Globus pallidus (tissue), 1 donor: ENCODE measurements at regions not wholly inside any gene's neighbourhood (a gene's known extent, or its start where the extent isn't known, plus 50 kb on each side); places are given as distances from the start of the nearest gene placed in this dataset.
"Not testable (repeated sequence)": the region's sequence is repeated elsewhere in the genome, so short reads cannot be mapped to it uniquely, and the experiment has no call there.

ENCODE experiments used
- DNase-seq: peaks from one replicate; pipeline ENCODE4 v3.0.0-alpha.2; 2015; ENCODE audit warnings: low spot score

- no peak for DNase-seq
These were observed 58.1 kb downstream of the TUBA3C start for GRCh38 chr13:19123502-19123901.

GRCh38 chr13:19117913-19118739 is 63.5 kb downstream of the TUBA3C start:
- no peak for DNase-seq

- DNase-seq, result not testable (repeated sequence)
These were observed 72.4 kb downstream of the TUBA3C start for GRCh38 chr13:19109225-19109624.

GRCh38 chr13:19103140-19103539 is 78.5 kb downstream of the TUBA3C start:
- DNase-seq, result no peak

- no peak for DNase-seq
These were observed 88.3 kb downstream of the TUBA3C start for GRCh38 chr13:19093369-19093768.

- DNase-seq, result no peak
These were observed 91.1 kb downstream of the TUBA3C start for GRCh38 chr13:19090495-19090894.

GRCh38 chr13:19089315-19089714 is 92.3 kb downstream of the TUBA3C start:
- DNase-seq, result no peak

- DNase-seq, result no peak
These were observed 93.2 kb downstream of the TUBA3C start for GRCh38 chr13:19088416-19088815.

- DNase-seq, result no peak
These were observed 95.7 kb downstream of the TUBA3C start for GRCh38 chr13:19085876-19086275.

- no peak for DNase-seq
These were observed 96.4 kb downstream of the TUBA3C start for GRCh38 chr13:19085258-19085657.

GRCh38 chr13:19083340-19083739 is 98.3 kb downstream of the TUBA3C start:
- no peak for DNase-seq

- no peak for DNase-seq
These were observed 106.2 kb downstream of the TUBA3C start for GRCh38 chr13:19075418-19075817.

GRCh38 chr13:19074519-19074918 is 107.1 kb downstream of the TUBA3C start:
- no peak for DNase-seq

GRCh38 chr13:19074106-19074505 is 107.5 kb downstream of the TUBA3C start:
- DNase-seq, result not testable (repeated sequence)

GRCh38 chr13:19072956-19073706 is 108.5 kb downstream of the TUBA3C start:
- DNase-seq, result not testable (repeated sequence)

- no peak for DNase-seq
These were observed 109.1 kb downstream of the TUBA3C start for GRCh38 chr13:19072543-19072942.

GRCh38 chr13:19071161-19071936 is 110.3 kb downstream of the TUBA3C start:
- no peak for DNase-seq

GRCh38 chr13:19070398-19070735 is 111.3 kb downstream of the TUBA3C start:
- no peak for DNase-seq

- DNase-seq, result no peak
These were observed 111.8 kb downstream of the TUBA3C start for GRCh38 chr13:19069684-19070397.

- no peak for DNase-seq
These were observed 112.9 kb downstream of the TUBA3C start for GRCh38 chr13:19068691-19069090.

- DNase-seq, result no peak
These were observed 113.9 kb downstream of the TUBA3C start for GRCh38 chr13:19067767-19068166.

GRCh38 chr13:19062801-19063200 is 118.8 kb downstream of the TUBA3C start:
- no peak for DNase-seq
